NCI-H1436 (cell line): ENCODE measurements at regions not wholly inside any gene's neighbourhood (a gene's known extent, or its start where the extent isn't known, plus 50 kb on each side); places are given as distances from the start of the nearest gene placed in this dataset.
"Not testable (repeated sequence)": the region's sequence is repeated elsewhere in the genome, so short reads cannot be mapped to it uniquely, and the experiment has no call there.

Source experiments
- DNase-seq: peaks from one replicate; lab custom pipeline; 2025; lab: John Stamatoyannopoulos, UW

DNA sequence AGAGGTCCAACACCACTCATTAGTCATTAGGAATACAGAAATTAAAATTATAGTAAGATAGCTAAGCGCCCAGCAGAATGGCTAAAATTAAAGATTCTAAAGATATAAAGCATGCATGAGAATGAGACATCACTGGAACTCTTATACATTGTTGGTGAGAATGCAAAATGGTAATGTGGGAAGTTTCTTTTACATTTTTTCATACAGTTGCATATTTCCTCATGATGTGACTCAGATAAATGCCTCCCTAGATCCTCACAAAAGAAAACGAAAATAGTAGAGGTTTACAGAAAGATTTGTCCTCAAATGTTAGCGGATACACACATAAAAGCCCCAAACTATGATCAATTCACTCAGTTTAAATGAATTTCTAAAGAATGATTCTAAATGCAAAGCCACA, 633.7 kb upstream of the GJE1 start:
- DNase-seq: no peak

DNA sequence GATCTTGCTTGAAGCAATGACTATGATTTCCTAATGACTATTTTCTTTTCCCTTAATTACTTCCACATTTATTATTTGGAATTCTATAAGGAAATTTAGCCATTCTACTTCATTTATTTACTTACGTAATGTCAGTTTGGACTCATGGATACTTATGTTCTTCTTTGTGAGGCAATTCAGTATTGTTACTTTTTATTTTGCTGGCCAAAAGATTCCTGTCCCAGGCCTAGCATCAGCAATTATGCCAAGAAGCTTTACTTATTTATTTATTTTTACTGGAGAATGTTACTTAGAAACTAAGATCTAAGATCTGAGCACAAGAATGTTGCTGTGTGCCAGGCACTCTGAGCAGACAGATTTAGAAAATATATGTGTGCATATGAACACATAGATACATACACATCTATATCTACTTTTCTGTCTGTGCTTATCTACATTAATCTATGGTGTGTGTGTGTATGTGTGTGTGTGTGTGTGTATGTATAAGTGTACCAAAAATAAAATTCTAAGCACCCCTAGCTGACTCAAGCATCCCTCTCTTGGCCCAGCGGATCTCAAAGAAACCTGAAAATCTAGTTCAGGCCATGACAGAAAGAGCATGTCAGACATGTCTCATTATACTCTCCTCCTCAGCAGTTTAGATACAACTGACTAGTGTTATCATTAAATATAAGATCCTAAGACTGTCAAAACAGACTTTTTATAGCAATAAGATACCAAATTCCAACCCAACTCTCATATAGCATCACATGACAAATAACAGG, 640.0 kb upstream of the GJE1 start:
- DNase-seq: no peak

GRCh38 chr6:141491684-141492083, 641.0 kb upstream of the GJE1 start:
- no peak for DNase-seq

GRCh38 chr6:141490982-141491381, 641.7 kb upstream of the GJE1 start:
- DNase-seq: no peak

DNA sequence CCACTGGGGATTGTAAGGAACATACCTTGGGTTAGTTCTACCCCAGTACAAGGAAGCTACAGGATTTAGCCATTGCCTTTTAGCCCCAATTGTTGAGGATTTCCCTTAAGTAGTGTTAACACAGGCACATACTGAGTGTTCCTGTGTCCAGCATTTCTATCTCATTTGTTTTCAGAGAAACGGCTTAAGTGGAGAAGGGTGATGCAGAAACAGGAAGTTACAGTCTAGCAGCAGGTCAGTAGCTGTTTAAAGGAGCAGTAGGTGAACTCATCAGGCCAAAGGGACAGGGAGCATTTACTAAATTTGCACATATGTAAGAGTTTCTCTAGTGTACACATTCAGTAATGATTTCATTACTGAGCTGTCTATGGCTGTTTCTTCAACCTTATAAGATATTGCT, 644.2 kb upstream of the GJE1 start:
- no peak for DNase-seq

DNA sequence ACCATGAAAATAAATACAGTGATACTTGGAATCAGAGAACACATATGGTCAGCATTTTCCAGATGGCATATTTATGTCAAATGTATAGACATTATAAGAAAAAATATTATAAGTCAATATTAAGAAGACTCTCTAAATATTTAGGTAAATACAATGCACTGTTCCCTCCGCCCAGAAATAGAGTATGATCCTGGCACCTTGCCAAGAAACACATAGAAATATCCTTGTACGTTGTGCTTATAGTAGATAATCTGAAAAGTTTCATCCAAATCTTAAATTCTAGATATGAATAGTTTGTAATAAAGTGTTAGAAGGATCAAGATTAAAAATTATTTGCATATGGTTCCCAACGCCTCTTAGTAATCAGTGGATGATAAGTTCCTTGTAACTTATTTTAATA, 645.8 kb upstream of the GJE1 start:
- DNase-seq: no peak

DNA sequence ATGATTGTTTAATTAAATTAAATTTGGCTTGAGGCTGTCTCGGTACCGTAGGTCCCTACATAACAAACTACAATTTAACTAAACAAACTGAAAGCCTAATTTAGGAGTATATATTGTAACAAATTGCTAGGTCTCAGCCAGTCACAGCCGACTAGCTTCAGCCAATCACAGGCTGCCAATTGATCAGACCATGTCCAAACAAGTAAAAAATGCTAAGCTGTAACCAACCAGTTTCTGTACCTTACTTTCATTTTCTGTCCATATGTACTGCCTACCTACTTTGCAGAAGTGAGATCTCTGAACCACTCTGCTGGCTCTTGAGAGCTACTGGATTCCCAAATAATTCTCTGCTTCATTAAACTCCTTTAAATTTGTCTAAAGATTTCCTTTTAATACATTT, 648.0 kb upstream of the GJE1 start:
- DNase-seq: no peak

GRCh38 chr6:141483598-141484061, 649.1 kb upstream of the GJE1 start:
- peak; percentile 32 for DNase-seq

DNA sequence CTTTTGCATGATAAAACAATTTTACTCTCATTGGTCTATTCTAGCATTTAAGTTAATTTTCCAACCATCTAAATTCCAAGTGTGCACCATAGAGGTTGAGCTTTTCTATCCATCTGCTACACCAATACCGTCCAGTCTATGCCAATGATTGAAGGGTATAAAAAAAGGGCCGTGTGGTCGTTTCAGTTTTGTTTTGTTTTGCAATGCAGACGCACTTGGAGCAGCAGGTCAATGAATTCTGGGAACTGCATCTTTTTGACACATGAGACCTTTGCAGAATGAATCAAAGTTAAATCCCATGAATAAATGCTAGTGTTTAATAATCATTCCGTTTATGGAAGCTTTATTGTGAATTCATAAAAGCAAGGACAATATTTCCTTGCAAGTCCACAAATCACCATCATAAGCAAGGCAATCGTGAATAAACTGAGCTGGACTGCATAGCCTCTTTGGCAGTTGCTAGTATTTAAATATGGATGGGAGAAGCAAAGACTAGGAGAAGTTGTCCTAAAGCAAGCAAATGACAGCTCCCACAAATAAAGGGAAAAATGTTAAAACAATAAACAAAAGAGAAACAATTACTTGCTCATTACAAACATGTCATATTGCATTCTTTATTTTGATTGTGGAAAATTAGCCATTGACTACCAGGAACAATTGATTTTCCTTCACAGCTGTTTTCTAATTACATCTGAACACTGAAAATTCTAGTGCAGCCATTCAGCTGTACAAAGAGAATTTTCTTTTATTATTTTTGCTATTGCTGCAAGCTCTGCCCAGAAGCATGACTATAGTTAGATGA, 649.7 kb upstream of the GJE1 start:
- DNase-seq: no peak

DNA sequence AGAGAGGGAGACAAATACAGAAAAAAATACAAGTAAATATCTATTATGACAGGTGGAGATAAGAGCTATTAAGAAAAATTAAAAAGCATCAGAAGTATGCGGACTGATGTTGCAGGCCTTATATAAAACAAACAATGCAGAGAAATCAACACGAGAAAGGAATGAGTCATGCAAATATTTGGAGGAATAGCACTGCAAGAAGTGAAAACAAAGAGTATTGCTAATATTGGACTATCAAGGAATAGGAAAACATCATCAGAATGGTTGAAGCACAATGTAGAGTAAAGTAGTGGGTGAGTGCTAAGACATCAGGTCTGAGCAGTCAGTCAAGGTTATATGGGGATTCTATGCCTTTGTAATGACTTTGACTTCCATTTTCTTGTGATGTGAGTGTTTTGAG, 657.5 kb upstream of the GJE1 start:
- no peak for DNase-seq

DNA sequence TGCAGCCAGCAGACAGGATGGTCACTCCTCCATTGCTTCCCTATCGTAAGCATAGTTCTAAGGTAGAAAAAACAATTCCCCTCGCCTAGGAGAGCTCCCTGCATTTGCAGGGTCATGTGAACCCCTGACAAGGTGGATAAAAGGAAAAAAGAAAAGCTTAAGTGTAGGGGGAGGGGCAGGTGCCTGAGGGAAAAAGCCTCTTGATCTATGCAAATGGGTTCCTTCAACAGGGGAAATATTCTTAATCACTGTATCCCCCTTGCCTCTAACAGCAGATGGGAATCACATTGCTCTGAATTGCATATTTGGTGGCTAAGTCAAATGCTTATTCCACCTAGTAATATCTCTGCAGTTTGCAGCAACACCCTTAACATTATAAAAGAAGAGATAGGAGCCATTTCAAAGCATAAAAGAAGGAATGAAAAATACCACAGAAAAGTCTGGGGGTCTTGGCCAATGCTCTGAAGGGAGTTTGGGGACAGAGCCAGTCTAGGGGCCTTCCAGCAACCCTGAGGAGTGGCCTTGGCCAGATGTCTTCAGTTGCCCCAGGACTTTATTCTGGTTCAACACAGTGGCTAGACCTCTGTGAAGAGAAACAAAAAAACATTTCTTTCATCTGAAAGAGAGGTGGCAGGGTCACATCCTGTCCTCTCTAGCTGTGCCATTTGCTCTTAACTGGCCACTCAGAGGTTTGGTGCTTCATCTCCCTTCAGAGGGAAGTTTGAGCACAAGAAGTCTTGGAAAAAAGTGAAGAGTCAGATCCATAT, 660.4 kb upstream of the GJE1 start:
- DNase-seq: no peak

GRCh38 chr6:141470810-141471209, 661.9 kb upstream of the GJE1 start:
- DNase-seq: no peak

- no peak for DNase-seq
These were observed 664.8 kb upstream of the GJE1 start for GRCh38 chr6:141467881-141468280.

GRCh38 chr6:141467041-141467440, 665.7 kb upstream of the GJE1 start:
- no peak for DNase-seq

GRCh38 chr6:141464896-141465295, 667.8 kb upstream of the GJE1 start:
- no peak for DNase-seq

DNA sequence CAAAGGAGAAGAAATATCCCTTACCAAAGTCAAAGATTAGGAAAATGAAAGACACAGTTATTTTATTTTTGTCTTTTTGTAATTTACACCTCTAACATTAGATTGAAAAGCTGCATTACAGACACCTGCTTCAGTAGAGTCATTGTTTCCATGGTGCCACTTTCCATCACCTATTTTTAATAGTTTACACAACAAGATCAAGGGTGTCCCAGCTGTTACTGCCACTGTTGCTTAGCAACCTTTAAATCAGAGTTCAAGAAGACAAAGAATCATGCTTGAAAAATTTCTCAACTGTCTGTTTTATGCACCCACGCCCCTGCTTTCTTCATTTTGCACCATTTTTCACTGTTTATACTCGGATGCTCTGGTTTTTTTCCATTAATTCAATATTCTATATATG, 668.2 kb upstream of the GJE1 start:
- DNase-seq: peak; percentile 90

DNA sequence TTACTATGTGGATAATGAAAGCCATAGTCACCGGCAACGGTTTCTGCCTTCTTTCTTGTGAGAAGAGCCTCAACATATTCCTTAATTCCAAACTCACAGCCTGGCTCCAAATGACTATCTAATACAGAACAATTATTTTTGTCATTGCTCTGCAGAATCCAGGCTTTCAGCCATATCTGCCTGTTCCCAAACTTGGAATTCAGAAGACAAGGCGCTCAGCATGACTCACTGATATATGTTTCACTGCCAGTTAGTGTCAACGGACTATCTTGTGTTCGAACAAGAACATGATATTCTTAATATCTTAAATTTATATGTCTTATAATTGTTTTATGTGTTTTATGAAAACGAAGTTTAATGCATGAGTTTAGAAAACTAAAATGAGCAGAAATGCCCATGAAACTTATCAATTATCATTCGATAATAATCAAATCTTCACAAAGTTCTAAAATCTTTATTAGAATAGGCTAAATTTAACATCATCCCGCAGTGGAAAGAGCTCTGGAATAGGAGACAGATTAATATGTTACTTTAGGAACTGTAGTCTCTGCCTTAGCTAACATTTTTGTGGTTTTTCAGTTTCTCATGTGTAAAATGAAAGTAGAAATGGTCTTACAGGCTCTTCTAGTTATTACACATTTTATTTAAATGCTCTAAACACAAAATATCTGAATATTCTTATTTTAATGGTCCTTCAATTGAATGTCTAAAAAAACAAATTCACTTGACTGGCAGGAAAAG, 669.3 kb upstream of the GJE1 start:
- no peak for DNase-seq

DNA sequence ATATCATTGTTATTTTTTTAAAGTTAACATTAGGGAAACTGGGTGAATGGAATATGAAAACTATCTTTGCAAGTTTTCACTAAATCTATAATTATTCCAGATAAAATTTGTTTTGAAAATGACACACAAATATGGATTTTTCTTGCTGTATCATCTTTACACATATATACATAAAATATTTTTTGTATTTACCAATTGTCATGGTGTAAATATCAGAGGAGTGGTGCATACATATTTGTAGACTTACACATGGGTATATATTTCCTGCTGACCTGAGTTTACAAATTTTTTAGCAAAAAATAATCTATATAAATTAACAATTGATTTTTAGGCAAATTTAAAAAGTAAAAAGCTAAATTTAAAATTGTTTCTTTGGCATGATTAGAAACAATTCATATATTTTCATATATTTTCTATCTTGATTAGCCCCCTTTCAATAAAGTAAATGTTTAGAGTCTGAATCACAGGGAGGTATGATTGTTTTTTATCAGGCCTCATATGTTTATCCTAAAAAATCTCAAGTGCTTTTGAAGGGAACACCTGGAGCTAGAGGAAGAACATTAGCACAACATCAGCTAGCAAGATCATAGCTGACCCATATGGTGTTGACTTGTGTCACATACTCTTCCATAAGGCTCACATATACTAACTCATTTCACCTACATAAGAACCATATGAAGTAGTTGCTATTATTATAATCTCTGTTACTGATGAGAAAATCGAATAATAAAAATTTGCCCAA, 671.8 kb upstream of the GJE1 start:
- DNase-seq: no peak

GRCh38 chr6:141460245-141460644, 672.5 kb upstream of the GJE1 start:
- not testable (repeated sequence) for DNase-seq

GRCh38 chr6:141457984-141458383, 674.7 kb upstream of the GJE1 start:
- DNase-seq: not testable (repeated sequence)

DNA sequence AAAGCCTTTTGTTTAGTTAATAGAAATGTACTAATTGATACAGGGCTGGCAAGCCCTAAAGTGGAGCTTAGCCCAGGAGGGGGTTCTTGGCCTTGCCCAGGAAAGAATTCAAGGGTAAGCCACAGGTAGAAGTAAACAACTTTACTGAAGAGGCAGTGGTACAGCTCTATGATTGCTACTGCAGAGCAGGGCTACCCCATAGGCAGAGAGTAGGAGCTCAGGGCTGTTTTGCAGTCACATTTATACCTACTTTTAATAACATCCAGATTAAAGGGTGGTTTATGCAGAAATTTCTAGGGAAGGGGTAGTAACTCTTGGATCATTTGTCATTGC, 680.4 kb upstream of the GJE1 start:
- no peak for DNase-seq
